ENCODE measurements at regions not wholly inside any gene's neighbourhood (a gene's known extent, or its start where the extent isn't known, plus 50 kb on each side); places are given as distances from the start of the nearest gene placed in this dataset.

GRCh38 chr15:31175484-31175883 lies 74.0 kb upstream of the TRPM1 start:
- no peak overlapping the region for H3K4me3 Mint-ChIP-seq (ENCODE audit: unreplicated experiment)
- CTCF ChIA-PET, result no interaction called here
- Histone ChIP-seq H3K36me3 (ENCODE audit: control insufficient read depth, insufficient read depth, low read length) (no peaks in the 10 kb centered on the region), H3K4me3 (ENCODE audit: low read depth, low read length) (no peak overlapping the region), H3K27me3 (replicated peaks; ENCODE audit: control insufficient read depth, insufficient read depth, low read length) (no peaks in the 10 kb centered on the region), H3K9me3 (no peaks in the 10 kb centered on the region; the same call in 1 of the 2 replicates), H3K4me1 (no peaks in the 10 kb centered on the region)
- DNase-seq, result no peak
- peaks cover 13% of the 10 kb centered on the region for H3K9me3 Mint-ChIP-seq (ENCODE audit: unreplicated experiment)
- BruUV-seq (replicated peaks), result no TSS peak
- intact Hi-C loops (cut with micrococcal nuclease; ENCODE audit: unreplicated experiment), result no loop called here
- TF ChIP-seq CTCF (IDR thresholded peaks at IDR 0.05; ENCODE audit: insufficient read depth in 1 of 2, low read depth in 1 of 2, low read length in 1 of 2, severe bottlenecking in 1 of 2, unreplicated experiment in 1 of 2), result no peak
- no peak overlapping the region for H3K27ac Mint-ChIP-seq (ENCODE audit: unreplicated experiment)
- H3K4me1 Mint-ChIP-seq (ENCODE audit: low read depth, unreplicated experiment), result no peaks in the 10 kb centered on the region
- H3K27me3 Mint-ChIP-seq (ENCODE audit: insufficient read depth, unreplicated experiment), result peaks cover 4% of the 10 kb centered on the region
- POLR2A ChIA-PET, result no interaction called here
- H3K36me3 Mint-ChIP-seq (ENCODE audit: insufficient read depth, unreplicated experiment), result no peaks in the 10 kb centered on the region

GRCh38 chr15:31177951-31178350 lies 76.4 kb upstream of the TRPM1 start:
- no peak for TF ChIP-seq CTCF (IDR thresholded peaks at IDR 0.05; ENCODE audit: insufficient read depth in 1 of 2, low read depth in 1 of 2, low read length in 1 of 2, severe bottlenecking in 1 of 2, unreplicated experiment in 1 of 2)
- H3K27ac Mint-ChIP-seq (ENCODE audit: unreplicated experiment), result no peak overlapping the region
- POLR2A ChIA-PET, result no interaction called here
- DNase-seq, result no peak
- peaks cover 18% of the 10 kb centered on the region for H3K9me3 Mint-ChIP-seq (ENCODE audit: unreplicated experiment)
- Histone ChIP-seq H3K4me3 (ENCODE audit: low read depth, low read length) (no peak overlapping the region), H3K4me1 (no peaks in the 10 kb centered on the region), H3K9me3 (no peaks in the 10 kb centered on the region; the same call in none of the 2 replicates), H3K36me3 (ENCODE audit: control insufficient read depth, insufficient read depth, low read length) (no peaks in the 10 kb centered on the region), H3K27me3 (replicated peaks; ENCODE audit: control insufficient read depth, insufficient read depth, low read length) (no peaks in the 10 kb centered on the region)
- H3K27me3 Mint-ChIP-seq (ENCODE audit: insufficient read depth, unreplicated experiment), result peaks cover 6% of the 10 kb centered on the region
- no peaks in the 10 kb centered on the region for H3K4me1 Mint-ChIP-seq (ENCODE audit: low read depth, unreplicated experiment)
- CTCF ChIA-PET, result no interaction called here
- no peaks in the 10 kb centered on the region for H3K36me3 Mint-ChIP-seq (ENCODE audit: insufficient read depth, unreplicated experiment)
- intact Hi-C loops (cut with micrococcal nuclease; ENCODE audit: unreplicated experiment), result no loop called here
- H3K4me3 Mint-ChIP-seq (ENCODE audit: unreplicated experiment), result no peak overlapping the region
- no TSS peak for BruUV-seq (replicated peaks)

GRCh38 chr15:31178705-31179104 lies 77.2 kb upstream of the TRPM1 start:
- H3K4me3 ChIP-seq (ENCODE audit: low read depth, low read length), result no peak overlapping the region
- POLR2A ChIA-PET, result no interaction called here
- intact Hi-C loops (cut with micrococcal nuclease; ENCODE audit: unreplicated experiment), result no loop called here
- Mint-ChIP-seq H3K36me3 (ENCODE audit: insufficient read depth, unreplicated experiment) (no peaks in the 10 kb centered on the region), H3K4me3 (ENCODE audit: unreplicated experiment) (no peak overlapping the region), H3K9me3 (ENCODE audit: unreplicated experiment) (peaks cover 18% of the 10 kb centered on the region), H3K27ac (ENCODE audit: unreplicated experiment) (no peak overlapping the region), H3K27me3 (ENCODE audit: insufficient read depth, unreplicated experiment) (peaks cover 6% of the 10 kb centered on the region), H3K4me1 (ENCODE audit: low read depth, unreplicated experiment) (no peaks in the 10 kb centered on the region)
- H3K4me1 ChIP-seq, result no peaks in the 10 kb centered on the region
- no TSS peak for BruUV-seq (replicated peaks)
- peaks cover 3% of the 10 kb centered on the region for H3K9me3 ChIP-seq
- DNase-seq, result no peak
- no peaks in the 10 kb centered on the region for H3K27me3 ChIP-seq (replicated peaks; ENCODE audit: control insufficient read depth, insufficient read depth, low read length)
- no peaks in the 10 kb centered on the region for H3K36me3 ChIP-seq (ENCODE audit: control insufficient read depth, insufficient read depth, low read length)
- CTCF ChIA-PET, result no interaction called here
- no peak for TF ChIP-seq CTCF (IDR thresholded peaks at IDR 0.05; ENCODE audit: insufficient read depth in 1 of 2, low read depth in 1 of 2, low read length in 1 of 2, severe bottlenecking in 1 of 2, unreplicated experiment in 1 of 2)

Measured in Caco-2 (cell line).